Karpas-422 (cell line): ENCODE measurements at regions not wholly inside any gene's neighbourhood (a gene's known extent, or its start where the extent isn't known, plus 50 kb on each side); places are given as distances from the start of the nearest gene placed in this dataset.

Experiments
- DNase-seq: peaks from one replicate; pipeline ENCODE4 v3.0.0-alpha.2; 2015
- H2AFZ ChIP-seq: fragments of 200-600 bp; sonication (generic); 2 replicates; pipeline ENCODE4 v1.6.1; 2014; ENCODE audit warnings: antibody characterized with exemption, low read length, mixed read lengths
- H3K27ac ChIP-seq: fragments of 200-600 bp; sonication (generic); 2 replicates; pipeline ENCODE4 v1.5.1; 2014; ENCODE audit warnings: mild to moderate bottlenecking, low read length, moderate library complexity
- H3K27me3 ChIP-seq: fragments of 200-600 bp; sonication (generic); 2 replicates; pipeline ENCODE4 v1.6.1; 2014; ENCODE audit warnings: low read length, mixed read lengths
- H3K36me3 ChIP-seq: fragments of 200-600 bp; sonication (generic); 2 replicates; pipeline ENCODE4 v1.6.1; 2014; ENCODE audit warnings: low read length, mixed read lengths; ENCODE audit not compliant: insufficient read depth
- H3K4me1 ChIP-seq: fragments of 200-600 bp; sonication (generic); 2 replicates; pipeline ENCODE4 v1.6.1; 2014; ENCODE audit warnings: mild to moderate bottlenecking, low read length, mixed read lengths
- H3K4me2 ChIP-seq: fragments of 200-600 bp; sonication (generic); 2 replicates; pipeline ENCODE4 v1.6.1; 2014; ENCODE audit warnings: low read length, low read depth, mild to moderate bottlenecking; ENCODE audit not compliant: poor library complexity, severe bottlenecking
- H3K4me3 ChIP-seq: fragments of 200-600 bp; sonication (generic); 2 replicates; pipeline ENCODE4 v1.5.1; 2014; ENCODE audit warnings: mild to moderate bottlenecking, antibody characterized with exemption, low read length, mixed read lengths
- H3K79me2 ChIP-seq: fragments of 200-600 bp; sonication (generic); 2 replicates; pipeline ENCODE4 v1.6.1; 2014; ENCODE audit warnings: mild to moderate bottlenecking, low read length, mixed read lengths
- H3K9ac ChIP-seq: fragments of 200-600 bp; sonication (generic); 2 replicates; pipeline ENCODE4 v1.6.0; 2014; ENCODE audit warnings: low read length
- H3K9me2 ChIP-seq: fragments of 200-600 bp; sonication (generic), shearing (Covaris generic); replicated peaks from 2 replicates; pipeline ENCODE4 v1.6.0; 2014; ENCODE audit warnings: mild to moderate bottlenecking, low read length, moderate library complexity; ENCODE audit not compliant: insufficient read depth
- H3K9me3 ChIP-seq: fragments of 300-700, 200-600 bp; sonication (generic); 2 replicates; pipeline ENCODE4 v1.6.1; 2014; ENCODE audit warnings: low read length, mixed read lengths
- H4K20me1 ChIP-seq: fragments of 200-600 bp; sonication (generic); 2 replicates; pipeline ENCODE4 v1.6.1; 2014; ENCODE audit warnings: mild to moderate bottlenecking, antibody characterized with exemption, low read length, low read depth; ENCODE audit not compliant: insufficient read depth

DNA sequence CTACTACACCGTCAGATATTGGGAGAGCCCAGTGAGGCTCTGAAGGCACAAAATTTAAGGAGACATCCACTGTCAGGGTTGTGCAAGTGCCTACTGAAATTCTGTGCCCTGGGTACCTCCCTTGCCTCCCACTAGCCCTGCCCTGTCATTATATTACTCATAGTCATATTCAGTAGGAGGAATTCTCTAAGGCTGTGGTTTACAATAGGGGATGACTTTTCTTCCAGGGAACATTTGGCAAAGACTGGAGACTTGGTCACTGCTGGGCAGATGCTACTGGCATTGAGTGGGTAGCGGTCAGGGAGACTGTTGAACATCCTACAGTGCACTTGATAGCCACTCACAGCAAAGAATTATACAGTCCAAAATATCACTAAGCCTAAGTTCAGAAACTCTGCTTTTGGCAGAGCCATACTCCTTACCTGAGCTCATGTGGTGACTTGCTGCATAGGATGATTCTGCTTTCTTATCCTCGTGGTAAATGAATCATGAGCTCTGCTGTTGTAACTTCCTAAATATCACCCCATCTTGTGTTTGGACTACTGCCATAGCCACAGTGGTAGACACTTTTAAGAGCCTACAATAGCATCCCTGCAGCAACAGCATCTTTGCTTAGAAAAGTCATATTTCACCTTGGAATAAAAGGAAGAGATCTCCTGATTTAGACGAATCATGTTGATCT is 563.4 kb upstream of the PLXNA2 start:
- Histone ChIP-seq H2AFZ (no peak overlapping the region), H3K9ac (no peak overlapping the region), H3K4me1 (no peaks in the 10 kb centered on the region), H3K9me3 (no peaks in the 10 kb centered on the region), H3K4me3 (no peak overlapping the region), H3K36me3 (no peaks in the 10 kb centered on the region), H3K4me2 (no peak overlapping the region), H3K27me3 (no peaks in the 10 kb centered on the region), H3K27ac (no peak overlapping the region), H3K79me2 (no peaks in the 10 kb centered on the region), H4K20me1 (no peaks in the 10 kb centered on the region), H3K9me2 (no peaks in the 10 kb centered on the region)
- no peak for DNase-seq

DNA sequence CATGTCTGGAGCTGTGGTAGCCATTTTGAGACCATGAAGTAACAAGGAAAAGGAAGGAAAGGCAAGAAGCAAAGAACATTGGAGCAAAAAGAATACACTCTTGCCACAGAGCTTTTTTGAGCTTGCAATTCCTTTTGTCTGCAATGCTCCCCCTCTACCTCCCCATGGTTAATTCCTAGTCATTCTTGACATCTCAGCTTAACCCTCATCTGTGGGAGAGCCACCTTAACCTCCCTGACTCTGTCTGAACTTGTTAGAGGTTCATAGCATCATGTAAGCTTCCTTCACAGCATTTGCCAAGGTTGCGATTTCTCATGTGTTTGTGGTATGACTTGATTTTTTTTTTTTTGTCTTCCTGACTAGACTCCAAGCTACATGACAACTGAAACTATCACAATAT is 564.1 kb upstream of the PLXNA2 start:
- Histone ChIP-seq H2AFZ (no peak overlapping the region), H3K36me3 (no peaks in the 10 kb centered on the region), H3K79me2 (no peaks in the 10 kb centered on the region), H3K9ac (no peak overlapping the region), H3K9me2 (no peaks in the 10 kb centered on the region), H4K20me1 (no peaks in the 10 kb centered on the region), H3K27me3 (no peaks in the 10 kb centered on the region), H3K4me2 (no peak overlapping the region), H3K4me3 (no peak overlapping the region), H3K27ac (no peak overlapping the region), H3K9me3 (no peaks in the 10 kb centered on the region), H3K4me1 (no peaks in the 10 kb centered on the region)
- no peak for DNase-seq

DNA sequence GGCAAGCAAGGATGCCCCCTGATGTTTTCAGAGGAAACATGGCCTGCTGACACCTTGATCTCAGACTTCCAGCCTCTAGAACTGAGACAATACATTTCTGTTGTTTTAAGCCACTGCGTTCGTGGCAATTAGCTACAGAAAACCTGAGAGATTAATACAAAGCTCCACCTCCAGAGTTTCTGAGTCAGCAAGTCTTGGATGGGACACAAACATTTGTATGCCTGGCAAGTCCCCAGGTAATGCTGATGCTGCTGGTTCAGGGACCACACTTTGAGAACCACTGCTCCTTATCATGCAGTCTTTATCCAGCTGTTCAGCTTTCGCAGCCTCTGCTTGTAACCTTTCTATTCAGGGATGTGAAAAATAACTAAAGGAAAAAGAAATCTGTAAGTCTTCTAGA is 565.7 kb upstream of the PLXNA2 start:
- H3K4me2 ChIP-seq: no peak overlapping the region
- no peaks in the 10 kb centered on the region for H3K79me2 ChIP-seq
- H3K27me3 ChIP-seq: no peaks in the 10 kb centered on the region
- H2AFZ ChIP-seq: no peak overlapping the region
- H3K36me3 ChIP-seq: no peaks in the 10 kb centered on the region
- H3K27ac ChIP-seq: no peak overlapping the region
- no peak overlapping the region for H3K4me3 ChIP-seq
- no peaks in the 10 kb centered on the region for H3K9me2 ChIP-seq
- H3K4me1 ChIP-seq: no peaks in the 10 kb centered on the region
- no peak for DNase-seq
- no peak overlapping the region for H3K9ac ChIP-seq
- H4K20me1 ChIP-seq: no peaks in the 10 kb centered on the region
- no peaks in the 10 kb centered on the region for H3K9me3 ChIP-seq

DNA sequence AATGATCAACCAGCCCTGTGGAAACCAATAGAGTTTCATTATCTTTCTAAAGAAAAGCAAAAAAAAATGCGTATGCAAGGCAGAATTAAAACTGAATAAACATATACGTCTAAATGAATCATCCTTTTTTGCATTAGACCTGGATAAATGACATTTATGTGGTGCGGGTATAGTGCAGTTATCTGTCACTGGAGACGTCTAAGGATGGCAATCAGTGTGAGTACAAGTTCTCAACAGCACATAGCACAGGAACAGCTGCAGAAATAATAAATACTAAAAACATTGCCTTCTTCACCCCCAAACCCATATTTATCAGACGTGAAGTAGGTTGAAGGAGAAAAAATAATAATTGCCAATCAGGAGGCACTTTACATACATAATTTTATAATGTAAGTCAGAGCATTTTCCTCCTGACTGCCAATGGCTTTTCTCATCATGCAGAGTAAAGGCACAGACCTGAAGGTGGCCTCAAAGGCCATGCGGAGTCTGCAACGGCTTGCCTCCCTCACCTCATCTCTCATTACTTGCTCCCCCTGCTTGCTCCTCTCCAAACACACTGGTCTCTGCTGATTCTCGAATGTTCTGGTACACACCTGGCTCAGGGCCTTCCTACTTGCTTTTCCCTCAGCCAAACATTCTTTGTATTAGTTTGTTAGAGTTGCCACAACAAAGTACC is 574.7 kb upstream of the PLXNA2 start:
- DNase-seq: no peak
- Histone ChIP-seq H3K4me2 (no peak overlapping the region), H3K27ac (no peak overlapping the region), H3K36me3 (no peaks in the 10 kb centered on the region), H3K9me3 (no peaks in the 10 kb centered on the region), H3K79me2 (no peaks in the 10 kb centered on the region), H3K9me2 (no peaks in the 10 kb centered on the region), H4K20me1 (no peaks in the 10 kb centered on the region), H3K4me3 (no peak overlapping the region), H2AFZ (no peak overlapping the region), H3K27me3 (no peaks in the 10 kb centered on the region), H3K4me1 (no peaks in the 10 kb centered on the region), H3K9ac (no peak overlapping the region)

DNA sequence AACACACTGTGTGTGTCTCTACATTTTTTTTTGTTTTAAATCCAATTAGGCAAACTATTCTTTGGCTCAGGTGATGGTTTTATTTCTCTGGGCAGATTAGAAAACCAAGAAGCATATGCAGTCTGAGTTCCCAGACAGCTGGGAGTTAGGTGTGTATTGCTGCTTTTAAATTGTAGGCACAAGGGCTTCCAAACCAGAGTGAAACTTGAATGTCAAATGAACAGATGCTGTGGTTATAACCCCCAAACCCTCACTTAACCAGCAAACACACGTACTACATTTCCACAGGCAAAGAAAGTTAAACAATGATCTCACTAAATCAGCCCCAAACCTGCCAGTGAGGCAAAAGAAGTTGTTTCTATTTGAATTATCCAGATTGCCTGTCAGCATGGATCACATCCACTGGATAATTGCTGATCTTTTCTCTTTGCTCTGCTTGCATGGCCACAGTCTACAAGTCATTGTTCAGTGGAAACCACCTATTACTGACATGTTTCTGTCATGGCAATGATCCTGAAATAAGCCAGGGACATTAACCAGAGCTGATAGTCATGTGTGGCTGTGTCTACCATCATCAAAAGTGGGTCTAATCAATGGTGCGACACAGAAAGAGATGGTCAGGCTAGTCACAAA is 576.5 kb upstream of the PLXNA2 start:
- Histone ChIP-seq H3K4me2 (no peak overlapping the region), H3K9me3 (no peaks in the 10 kb centered on the region), H3K4me3 (no peak overlapping the region), H4K20me1 (no peaks in the 10 kb centered on the region), H3K4me1 (no peaks in the 10 kb centered on the region), H3K9me2 (no peaks in the 10 kb centered on the region), H3K36me3 (no peaks in the 10 kb centered on the region), H3K27me3 (no peaks in the 10 kb centered on the region), H3K79me2 (no peaks in the 10 kb centered on the region), H2AFZ (no peak overlapping the region), H3K27ac (no peak overlapping the region), H3K9ac (no peak overlapping the region)
- no peak for DNase-seq

DNA sequence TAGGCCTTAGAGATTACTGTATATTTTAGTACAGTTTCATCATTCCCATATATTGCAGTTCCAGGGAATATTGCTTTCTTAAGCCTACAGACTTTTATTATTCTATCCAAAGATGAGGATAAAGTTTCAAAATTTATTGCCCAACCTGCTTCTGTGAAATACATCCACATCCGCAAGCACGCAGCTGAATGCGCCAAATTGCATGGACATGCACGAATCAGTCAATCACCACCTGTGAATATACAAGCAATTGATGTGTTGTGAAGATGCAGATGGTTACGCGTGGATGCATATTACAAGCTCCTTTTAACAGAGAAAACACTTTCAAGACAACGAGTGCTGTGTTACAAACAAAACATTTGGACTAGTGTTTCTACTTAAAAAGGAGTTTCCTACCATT is 577.8 kb upstream of the PLXNA2 start:
- H3K27me3 ChIP-seq: no peaks in the 10 kb centered on the region
- H3K36me3 ChIP-seq: no peaks in the 10 kb centered on the region
- H3K9ac ChIP-seq: no peak overlapping the region
- H2AFZ ChIP-seq: no peak overlapping the region
- no peaks in the 10 kb centered on the region for H3K79me2 ChIP-seq
- H3K9me2 ChIP-seq: no peaks in the 10 kb centered on the region
- H3K4me2 ChIP-seq: no peak overlapping the region
- no peak overlapping the region for H3K4me3 ChIP-seq
- H3K4me1 ChIP-seq: no peaks in the 10 kb centered on the region
- no peaks in the 10 kb centered on the region for H3K9me3 ChIP-seq
- H3K27ac ChIP-seq: no peak overlapping the region
- no peak for DNase-seq
- no peaks in the 10 kb centered on the region for H4K20me1 ChIP-seq

DNA sequence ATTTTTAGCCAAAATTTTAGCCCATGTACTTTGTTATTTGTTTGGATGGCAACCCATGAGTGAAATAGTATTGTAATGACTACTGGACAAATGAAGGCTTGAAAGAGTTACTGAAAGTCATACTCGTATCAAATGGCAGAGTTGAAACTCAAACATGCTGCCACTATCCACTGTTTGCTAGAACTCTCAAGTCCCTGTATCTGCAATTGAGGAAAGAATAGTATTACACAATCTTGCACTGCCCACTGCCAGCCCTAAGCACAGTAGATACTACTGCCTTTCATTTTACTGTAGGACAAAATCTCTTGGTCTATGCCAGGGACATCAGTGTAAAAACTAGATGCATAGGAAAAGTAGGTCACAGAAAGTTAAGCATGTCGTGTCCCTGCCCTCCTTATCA is 581.1 kb upstream of the PLXNA2 start:
- H3K4me2 ChIP-seq: no peak overlapping the region
- no peaks in the 10 kb centered on the region for H3K27me3 ChIP-seq
- H3K9ac ChIP-seq: no peak overlapping the region
- no peaks in the 10 kb centered on the region for H3K36me3 ChIP-seq
- H2AFZ ChIP-seq: no peak overlapping the region
- H3K4me1 ChIP-seq: no peaks in the 10 kb centered on the region
- H3K79me2 ChIP-seq: no peaks in the 10 kb centered on the region
- no peaks in the 10 kb centered on the region for H3K9me2 ChIP-seq
- H4K20me1 ChIP-seq: no peaks in the 10 kb centered on the region
- no peaks in the 10 kb centered on the region for H3K9me3 ChIP-seq
- no peak for DNase-seq
- no peak overlapping the region for H3K4me3 ChIP-seq
- H3K27ac ChIP-seq: no peak overlapping the region

DNA sequence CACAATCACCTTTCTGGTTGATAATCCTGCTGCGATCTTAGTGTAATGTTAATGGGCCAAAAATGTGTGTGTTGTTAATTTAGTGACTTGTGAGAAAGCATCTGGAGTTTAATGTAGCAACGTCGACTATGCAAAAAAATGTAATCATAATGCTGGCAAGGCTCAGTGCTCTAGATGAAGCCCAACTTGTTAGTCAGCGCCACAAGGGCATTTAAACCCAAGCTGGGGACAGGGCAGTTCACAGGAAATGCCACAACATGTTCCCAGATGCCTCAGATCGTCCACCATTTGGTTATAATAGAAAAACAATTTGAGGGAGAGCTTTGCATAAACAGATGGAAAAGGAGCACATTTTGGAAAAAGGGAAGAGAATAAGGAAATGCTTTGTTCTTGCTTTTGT is 585.4 kb upstream of the PLXNA2 start:
- no peaks in the 10 kb centered on the region for H4K20me1 ChIP-seq
- H2AFZ ChIP-seq: no peak overlapping the region
- DNase-seq: no peak
- H3K27me3 ChIP-seq: no peaks in the 10 kb centered on the region
- H3K36me3 ChIP-seq: no peaks in the 10 kb centered on the region
- H3K27ac ChIP-seq: no peak overlapping the region
- H3K79me2 ChIP-seq: no peaks in the 10 kb centered on the region
- H3K4me2 ChIP-seq: no peak overlapping the region
- H3K9ac ChIP-seq: no peak overlapping the region
- H3K9me3 ChIP-seq: no peaks in the 10 kb centered on the region
- no peaks in the 10 kb centered on the region for H3K9me2 ChIP-seq
- no peak overlapping the region for H3K4me3 ChIP-seq
- H3K4me1 ChIP-seq: no peaks in the 10 kb centered on the region
